ENCODE measurements at regions not wholly inside any gene's neighbourhood (a gene's known extent, or its start where the extent isn't known, plus 50 kb on each side); places are given as distances from the start of the nearest gene placed in this dataset.
A peak's percentile ranks its signal among the peaks of the same experiment; 100 is the strongest.

GRCh38 chr2:196224756-196225155 is 53.4 kb upstream of the STK17B start:
- Histone ChIP-seq H3K4me2 (ENCODE audit: low read depth, low read length, poor library complexity, severe bottlenecking) (no peak overlapping the region), H3K36me3 (ENCODE audit: insufficient read depth, low read length) (no peaks in the 10 kb centered on the region), H4K20me1 (ENCODE audit: insufficient read depth, low read depth, low read length) (no peaks in the 10 kb centered on the region), H3K9ac (ENCODE audit: low read length) (no peak overlapping the region), H3K9me3 (ENCODE audit: low read length) (no peaks in the 10 kb centered on the region), H3K79me2 (ENCODE audit: low read length) (no peaks in the 10 kb centered on the region), H3K9me2 (replicated peaks; ENCODE audit: insufficient read depth, low read length) (no peaks in the 10 kb centered on the region), H3K4me1 (ENCODE audit: low read length) (peaks cover 36% of the 10 kb centered on the region), H3K4me3 (ENCODE audit: low read length) (no peak overlapping the region), H2AFZ (ENCODE audit: low read length) (0 out of 2 replicates have a peak overlapping the region, but pooled peaks have one; percentile 12), H3K27ac (ENCODE audit: low read length) (peak overlapping the region; percentile 14; the same call in 1 of the 2 replicates), H3K27me3 (ENCODE audit: low read length) (no peaks in the 10 kb centered on the region)
- no peak for DNase-seq

DNA sequence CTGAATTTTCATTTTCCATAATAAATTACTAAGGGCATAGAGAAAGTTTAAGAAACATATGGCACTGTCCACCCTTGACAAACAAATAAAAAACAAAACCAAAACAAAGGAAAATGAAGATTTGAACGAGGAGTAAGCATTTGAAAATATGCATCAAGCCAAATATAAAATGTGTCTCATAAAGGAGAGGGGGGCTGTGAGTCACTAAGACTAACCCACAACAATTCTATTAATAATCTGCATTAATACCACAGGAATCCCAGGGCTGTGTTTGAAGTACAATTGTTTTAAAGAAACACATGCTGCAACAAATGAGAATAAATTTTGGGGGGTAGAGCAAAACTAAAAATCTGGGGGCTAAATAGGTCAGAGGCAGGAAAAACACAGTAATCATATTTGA is 53.8 kb upstream of the STK17B start:
- Histone ChIP-seq H3K36me3 (ENCODE audit: insufficient read depth, low read length) (no peaks in the 10 kb centered on the region), H3K9me2 (replicated peaks; ENCODE audit: insufficient read depth, low read length) (no peaks in the 10 kb centered on the region), H3K4me2 (ENCODE audit: low read depth, low read length, poor library complexity, severe bottlenecking) (no peak overlapping the region), H3K4me3 (ENCODE audit: low read length) (no peak overlapping the region), H2AFZ (ENCODE audit: low read length) (0 out of 2 replicates have a peak overlapping the region, but pooled peaks have one; percentile 12), H3K79me2 (ENCODE audit: low read length) (no peaks in the 10 kb centered on the region), H4K20me1 (ENCODE audit: insufficient read depth, low read depth, low read length) (no peaks in the 10 kb centered on the region), H3K27me3 (ENCODE audit: low read length) (no peaks in the 10 kb centered on the region), H3K9ac (ENCODE audit: low read length) (no peak overlapping the region), H3K9me3 (ENCODE audit: low read length) (no peaks in the 10 kb centered on the region), H3K4me1 (ENCODE audit: low read length) (peaks cover 37% of the 10 kb centered on the region), H3K27ac (ENCODE audit: low read length) (peak overlapping the region; percentile 14; the same call in 1 of the 2 replicates)
- no peak for DNase-seq

DNA sequence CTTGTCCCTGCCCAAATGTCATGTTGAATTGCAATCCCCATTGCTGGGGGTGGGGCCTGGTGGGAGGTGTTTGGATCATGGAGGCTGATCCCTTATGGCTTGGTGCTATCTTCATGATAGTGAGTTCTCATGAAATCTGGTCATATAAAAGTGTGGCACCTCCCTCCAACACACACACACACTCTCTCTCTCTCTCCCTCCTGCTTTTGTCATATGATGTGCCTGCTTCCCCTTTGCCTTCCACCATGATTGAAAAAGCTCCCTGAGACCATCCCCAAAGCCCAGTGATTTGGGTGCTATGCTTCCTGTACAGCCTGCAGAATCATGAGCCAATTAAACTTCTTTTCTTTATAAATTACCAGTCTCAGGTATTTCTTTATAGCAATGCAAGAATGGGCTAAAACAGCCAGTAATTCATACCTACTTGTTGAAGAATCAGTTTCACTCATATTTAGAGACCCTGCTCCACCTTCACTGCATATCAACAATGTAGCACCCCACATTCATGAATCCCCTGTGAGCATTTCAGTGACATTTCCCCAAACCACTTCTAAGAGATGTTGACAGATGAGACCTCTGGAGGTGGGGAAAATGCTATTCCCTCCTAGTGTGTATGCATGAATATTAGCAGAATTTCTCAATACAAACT is 54.8 kb upstream of the STK17B start:
- Histone ChIP-seq H3K27ac (ENCODE audit: low read length) (no peak overlapping the region), H3K9me3 (ENCODE audit: low read length) (no peaks in the 10 kb centered on the region), H4K20me1 (ENCODE audit: insufficient read depth, low read depth, low read length) (no peaks in the 10 kb centered on the region), H3K4me1 (ENCODE audit: low read length) (peaks cover 37% of the 10 kb centered on the region), H3K4me2 (ENCODE audit: low read depth, low read length, poor library complexity, severe bottlenecking) (no peak overlapping the region), H2AFZ (ENCODE audit: low read length) (peak overlapping the region; percentile 77; the same call in 1 of the 2 replicates), H3K36me3 (ENCODE audit: insufficient read depth, low read length) (no peaks in the 10 kb centered on the region), H3K9ac (ENCODE audit: low read length) (no peak overlapping the region), H3K9me2 (replicated peaks; ENCODE audit: insufficient read depth, low read length) (no peaks in the 10 kb centered on the region), H3K27me3 (ENCODE audit: low read length) (no peaks in the 10 kb centered on the region), H3K4me3 (ENCODE audit: low read length) (no peak overlapping the region), H3K79me2 (ENCODE audit: low read length) (no peaks in the 10 kb centered on the region)
- no peak for DNase-seq

- no peak overlapping the region for H3K4me3 ChIP-seq (ENCODE audit: low read length)
- no peaks in the 10 kb centered on the region for H3K79me2 ChIP-seq (ENCODE audit: low read length)
- peaks cover 37% of the 10 kb centered on the region for H3K4me1 ChIP-seq (ENCODE audit: low read length)
These were observed 55.3 kb upstream of the STK17B start for GRCh38 chr2:196226707-196227065.

DNA sequence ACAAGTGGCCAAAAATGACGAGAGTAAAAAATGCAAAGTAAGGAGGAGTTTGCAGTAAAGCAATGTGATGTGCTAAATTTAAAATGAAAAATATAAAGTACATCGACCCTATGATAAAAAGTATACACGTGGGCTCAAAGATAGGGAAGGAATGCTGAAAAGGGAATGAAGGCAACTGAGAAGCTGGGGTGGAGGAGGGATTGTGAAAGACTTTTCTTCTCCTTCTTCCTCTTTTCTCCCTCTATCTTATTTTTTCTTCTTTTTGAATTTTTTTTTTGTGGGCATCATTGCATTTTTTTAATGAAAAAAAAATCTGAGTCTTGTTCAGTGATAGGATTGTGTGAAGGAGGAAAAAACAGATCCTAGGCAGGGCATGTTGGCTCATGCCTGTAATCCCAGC is 57.6 kb upstream of the STK17B start:
- Histone ChIP-seq H3K9me3 (ENCODE audit: low read length) (no peaks in the 10 kb centered on the region), H3K9me2 (replicated peaks; ENCODE audit: insufficient read depth, low read length) (no peaks in the 10 kb centered on the region), H3K9ac (ENCODE audit: low read length) (no peak overlapping the region), H3K27ac (ENCODE audit: low read length) (peak overlapping the region; percentile 48), H3K4me3 (ENCODE audit: low read length) (peak overlapping the region; percentile 22; the same call in 1 of the 2 replicates), H4K20me1 (ENCODE audit: insufficient read depth, low read depth, low read length) (no peaks in the 10 kb centered on the region), H3K4me2 (ENCODE audit: low read depth, low read length, poor library complexity, severe bottlenecking) (peak overlapping the region; percentile 50), H3K4me1 (ENCODE audit: low read length) (peaks cover 60% of the 10 kb centered on the region), H3K79me2 (ENCODE audit: low read length) (no peaks in the 10 kb centered on the region), H3K27me3 (ENCODE audit: low read length) (no peaks in the 10 kb centered on the region), H3K36me3 (ENCODE audit: insufficient read depth, low read length) (no peaks in the 10 kb centered on the region), H2AFZ (ENCODE audit: low read length) (peak overlapping the region; percentile 86)
- no peak for DNase-seq

More at GRCh38 chr2:196226707-196227065, 55.3 kb upstream of the STK17B start:
- no peak overlapping the region for H3K9ac ChIP-seq (ENCODE audit: low read length)
- H3K4me2 ChIP-seq (ENCODE audit: low read depth, low read length, poor library complexity, severe bottlenecking), result no peak overlapping the region
- H2AFZ ChIP-seq (ENCODE audit: low read length), result peak overlapping the region; percentile 77
- H3K36me3 ChIP-seq (ENCODE audit: insufficient read depth, low read length), result no peaks in the 10 kb centered on the region
- no peak overlapping the region for H3K27ac ChIP-seq (ENCODE audit: low read length)
- no peaks in the 10 kb centered on the region for H3K9me3 ChIP-seq (ENCODE audit: low read length)
- H3K27me3 ChIP-seq (ENCODE audit: low read length), result no peaks in the 10 kb centered on the region
- H4K20me1 ChIP-seq (ENCODE audit: insufficient read depth, low read depth, low read length), result no peaks in the 10 kb centered on the region
- H3K9me2 ChIP-seq (replicated peaks; ENCODE audit: insufficient read depth, low read length), result no peaks in the 10 kb centered on the region
- DNase-seq, result no peak

- Histone ChIP-seq H3K36me3 (ENCODE audit: insufficient read depth, low read length) (no peaks in the 10 kb centered on the region), H3K27me3 (ENCODE audit: low read length) (no peaks in the 10 kb centered on the region), H2AFZ (ENCODE audit: low read length) (no peak overlapping the region), H3K79me2 (ENCODE audit: low read length) (no peaks in the 10 kb centered on the region), H3K4me1 (ENCODE audit: low read length) (peaks cover 65% of the 10 kb centered on the region), H3K9me2 (replicated peaks; ENCODE audit: insufficient read depth, low read length) (no peaks in the 10 kb centered on the region), H3K27ac (ENCODE audit: low read length) (peak overlapping the region; percentile 18; the same call in 1 of the 2 replicates), H4K20me1 (ENCODE audit: insufficient read depth, low read depth, low read length) (no peaks in the 10 kb centered on the region), H3K9ac (ENCODE audit: low read length) (no peak overlapping the region), H3K4me2 (ENCODE audit: low read depth, low read length, poor library complexity, severe bottlenecking) (no peak overlapping the region), H3K4me3 (ENCODE audit: low read length) (no peak overlapping the region), H3K9me3 (ENCODE audit: low read length) (no peaks in the 10 kb centered on the region)
- DNase-seq, result no peak
These were observed 58.9 kb upstream of the STK17B start for GRCh38 chr2:196230061-196230854.

GRCh38 chr2:196233021-196233804 is 61.8 kb upstream of the STK17B start:
- Histone ChIP-seq H3K9me3 (ENCODE audit: low read length) (no peaks in the 10 kb centered on the region), H4K20me1 (ENCODE audit: insufficient read depth, low read depth, low read length) (no peaks in the 10 kb centered on the region), H3K4me2 (ENCODE audit: low read depth, low read length, poor library complexity, severe bottlenecking) (peak overlapping the region; percentile 53)

More at GRCh38 chr2:196233021-196233804, 61.8 kb upstream of the STK17B start:
- DNase-seq, result peak; percentile 72
- H3K9me2 ChIP-seq (replicated peaks; ENCODE audit: insufficient read depth, low read length), result no peaks in the 10 kb centered on the region
- peak overlapping the region; percentile 18 for H3K4me3 ChIP-seq (ENCODE audit: low read length)
- H3K4me1 ChIP-seq (ENCODE audit: low read length), result peaks cover 57% of the 10 kb centered on the region
- no peaks in the 10 kb centered on the region for H3K36me3 ChIP-seq (ENCODE audit: insufficient read depth, low read length)
- H3K27ac ChIP-seq (ENCODE audit: low read length), result peak overlapping the region; percentile 95
- H2AFZ ChIP-seq (ENCODE audit: low read length), result 0 out of 2 replicates have a peak overlapping the region, but pooled peaks have one; percentile 1
- no peaks in the 10 kb centered on the region for H3K27me3 ChIP-seq (ENCODE audit: low read length)
- H3K9ac ChIP-seq (ENCODE audit: low read length), result peak overlapping the region; percentile 50
- no peaks in the 10 kb centered on the region for H3K79me2 ChIP-seq (ENCODE audit: low read length)

Measured in Karpas-422 (cell line).